Common myeloid progenitor, CD34-positive (primary cell): ENCODE measurements at regions not wholly inside any gene's neighbourhood (a gene's known extent, or its start where the extent isn't known, plus 50 kb on each side); places are given as distances from the start of the nearest gene placed in this dataset.

Experiments used
- CTCF ChIA-PET: fragments of 350-600 bp; sonication (Branson Sonifier 250); formaldehyde crosslinking; loops from one replicate; lab custom pipeline; 2021; ENCODE audit warnings: antibody characterized with exemption; lab: Charles Lee
- POLR2A ChIA-PET: fragments of 350-600 bp; sonication (Branson Sonifier 250); formaldehyde crosslinking; loops from one replicate; lab custom pipeline; 2021; ENCODE audit warnings: antibody characterized with exemption; lab: Charles Lee
- DNase-seq, 3 donors: peaks; one replicate each; pipeline versions ENCODE4 v3.0.0 to v3.0.0-alpha.2; 2013
- H3K27ac ChIP-seq, 2 experiments: 1 replicate in 1 of 2; 2 replicates in 1 of 2; pipeline ENCODE4 v1.7.0; 2013; ENCODE audit warnings: inconsistent platforms in 2 of 2, low read length in 2 of 2, mild to moderate bottlenecking in 2 of 2, low read depth in 1 of 2, moderate library complexity in 1 of 2; ENCODE audit not compliant: severe bottlenecking in 2 of 2, insufficient read depth in 1 of 2, poor library complexity in 1 of 2
- H3K27me3 ChIP-seq, 5 experiments: replicated peaks in 2 of 5; 1 replicate in 3 of 5; 2 replicates in 2 of 5; pipeline versions ENCODE4 v1.6.1 to v1.7.0; 2013; ENCODE audit warnings: low read length in 4 of 5, mild to moderate bottlenecking in 2 of 5, moderate library complexity in 2 of 5, inconsistent platforms in 1 of 5; ENCODE audit not compliant: insufficient read depth in 5 of 5, control insufficient read depth in 4 of 5
- H3K36me3 ChIP-seq, 4 experiments: 1 replicate in 2 of 4; 2 replicates in 2 of 4; pipeline versions ENCODE4 v1.6.1 to v1.7.0; 2013; ENCODE audit warnings: low read length in 3 of 4, control low read depth in 1 of 4, mild to moderate bottlenecking in 1 of 4; ENCODE audit not compliant: control insufficient read depth in 4 of 4, insufficient read depth in 4 of 4
- H3K4me1 ChIP-seq, 4 experiments: 1 replicate in 3 of 4; 2 replicates in 1 of 4; pipeline versions ENCODE4 v1.6.1 to v1.7.1; 2013; ENCODE audit warnings: low read length in 3 of 4, mild to moderate bottlenecking in 3 of 4, control low read depth in 1 of 4, inconsistent platforms in 1 of 4, moderate library complexity in 1 of 4; ENCODE audit not compliant: control insufficient read depth in 4 of 4, insufficient read depth in 4 of 4; ENCODE audit errors: control extremely low read depth in 1 of 4
- H3K4me3 ChIP-seq, 7 experiments: 1 replicate in 4 of 7; 2 replicates in 3 of 7; pipeline versions ENCODE4 v1.5.1 to v1.7.0; 2013; ENCODE audit warnings: mild to moderate bottlenecking in 7 of 7, low read length in 6 of 7, moderate library complexity in 6 of 7, inconsistent platforms in 2 of 7, low read depth in 2 of 7, control low read depth in 1 of 7; ENCODE audit not compliant: insufficient read depth in 4 of 7, control insufficient read depth in 1 of 7; ENCODE audit errors: extremely low read depth in 1 of 7
- H3K9me3 ChIP-seq, 5 experiments: 1 replicate in 4 of 5; 2 replicates in 1 of 5; pipeline versions ENCODE4 v1.6.1 to v1.7.1; 2013; ENCODE audit warnings: low read length in 4 of 5, mild to moderate bottlenecking in 2 of 5, inconsistent platforms in 1 of 5, low read depth in 1 of 5, moderate library complexity in 1 of 5; ENCODE audit not compliant: control insufficient read depth in 4 of 5, insufficient read depth in 2 of 5; ENCODE audit errors: control extremely low read depth in 1 of 5
- WGBS: methylation state at CpG from one replicate; pipeline ENCODE4 v1.1.5; 2013; ENCODE audit not compliant: insufficient coverage; 5-methylcytosine and 5-hydroxymethylcytosine counted together

DNA sequence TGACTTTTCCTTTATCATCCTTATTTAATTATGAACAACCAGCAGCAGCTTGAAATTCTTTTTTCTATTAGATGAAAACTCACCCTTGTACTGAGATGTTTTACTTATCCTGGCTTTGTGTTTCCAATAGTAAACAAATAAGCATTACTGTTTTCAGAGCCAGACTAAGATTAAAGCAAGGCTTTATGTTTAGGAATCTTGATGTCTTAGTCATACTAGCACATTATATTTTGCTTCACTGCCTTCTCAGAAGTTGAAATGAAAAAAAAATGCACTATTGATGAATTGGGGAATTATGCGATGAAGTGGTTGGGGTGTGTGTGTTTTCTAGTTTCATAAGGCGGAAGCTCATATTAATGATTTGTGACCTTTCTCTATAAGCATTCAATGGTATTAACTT is 301.2 kb upstream of the E2F7 start:
- Histone ChIP-seq H3K9me3 (no peaks in the 10 kb centered on the region), H3K4me1 (no peaks in the 10 kb centered on the region), H3K36me3 (no peaks in the 10 kb centered on the region), H3K27me3 (peaks cover 0 to 2% (median 0%) of the 10 kb centered on the region in 5 experiments), H3K27ac (no peak overlapping the region), H3K4me3 (no peak overlapping the region)
- POLR2A ChIA-PET, result no interaction called here
- DNase-seq, result no peak
- no CpG with 5 or more reads among the region's 2 CpGs for WGBS
- CTCF ChIA-PET, result no interaction called here

DNA sequence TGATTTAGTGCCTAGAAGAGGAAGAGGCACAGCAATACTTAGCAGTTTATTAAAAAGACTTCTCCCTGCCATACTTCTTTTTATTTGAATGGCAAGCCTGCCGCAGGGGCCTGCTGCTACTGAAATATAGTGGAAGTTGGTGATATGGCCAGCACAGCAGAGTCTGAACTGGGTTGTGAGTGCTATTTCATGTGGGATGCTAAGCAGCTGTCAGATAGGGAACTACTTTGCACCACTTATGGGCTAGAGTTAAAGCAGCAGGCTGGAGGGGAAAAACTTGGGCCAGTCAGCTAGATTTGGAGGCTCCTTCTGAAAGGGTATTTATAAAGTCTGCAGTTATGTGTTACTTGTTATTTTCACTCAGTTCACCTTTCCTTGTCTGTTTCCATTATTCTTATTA is 299.0 kb upstream of the E2F7 start:
- ChIA-PET POLR2A (no interaction called here), CTCF (no interaction called here)
- no peaks in the 10 kb centered on the region for H3K4me1 ChIP-seq
- no peaks in the 10 kb centered on the region for H3K36me3 ChIP-seq
- H3K27ac ChIP-seq, result no peak overlapping the region
- no CpG with 5 or more reads among the region's 1 CpG for WGBS
- no peaks in the 10 kb centered on the region for H3K27me3 ChIP-seq
- no peak for DNase-seq
- H3K9me3 ChIP-seq, result no peaks in the 10 kb centered on the region
- no peak overlapping the region for H3K4me3 ChIP-seq

DNA sequence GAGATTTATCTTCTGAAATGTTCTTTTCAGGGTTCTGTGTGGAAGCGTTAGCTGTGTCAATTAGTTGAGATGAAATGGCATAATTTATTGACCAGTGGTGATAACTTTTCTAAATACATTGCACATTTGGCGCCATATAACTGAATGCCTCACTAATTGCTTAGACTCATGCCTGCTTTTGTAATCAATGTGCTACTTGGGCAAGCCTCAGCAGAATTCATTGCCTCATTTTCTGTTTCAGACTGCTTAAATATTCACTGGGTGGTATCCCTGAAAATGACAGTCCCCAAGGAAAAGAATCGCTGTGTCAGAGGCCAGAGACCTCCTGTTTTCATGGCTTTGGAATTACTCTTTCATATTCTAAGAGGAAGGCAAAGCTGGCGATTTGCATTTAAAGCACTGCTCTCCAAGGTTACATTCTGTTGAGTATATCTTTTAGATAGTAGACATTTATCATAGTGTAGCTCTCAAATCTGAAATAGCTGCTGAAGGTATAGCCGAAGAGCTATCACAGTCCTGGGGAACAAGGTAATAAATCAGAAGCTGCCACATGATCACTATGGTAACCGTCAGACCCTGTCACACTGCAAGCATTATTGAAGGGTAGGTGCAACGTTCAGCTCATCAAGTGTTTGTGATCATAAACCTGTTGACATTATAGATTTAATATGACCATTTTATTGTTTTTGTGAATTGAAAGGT is 297.3 kb upstream of the E2F7 start:
- H3K9me3 ChIP-seq, result no peaks in the 10 kb centered on the region
- CTCF ChIA-PET, result no interaction called here
- 65% methylated on average over 7 of the region's 7 CpGs for WGBS
- DNase-seq, result no peak
- POLR2A ChIA-PET, result no interaction called here
- no peaks in the 10 kb centered on the region for H3K36me3 ChIP-seq
- no peaks in the 10 kb centered on the region for H3K27me3 ChIP-seq
- H3K27ac ChIP-seq, result no peak overlapping the region
- H3K4me1 ChIP-seq, result no peaks in the 10 kb centered on the region
- H3K4me3 ChIP-seq, result no peak overlapping the region

DNA sequence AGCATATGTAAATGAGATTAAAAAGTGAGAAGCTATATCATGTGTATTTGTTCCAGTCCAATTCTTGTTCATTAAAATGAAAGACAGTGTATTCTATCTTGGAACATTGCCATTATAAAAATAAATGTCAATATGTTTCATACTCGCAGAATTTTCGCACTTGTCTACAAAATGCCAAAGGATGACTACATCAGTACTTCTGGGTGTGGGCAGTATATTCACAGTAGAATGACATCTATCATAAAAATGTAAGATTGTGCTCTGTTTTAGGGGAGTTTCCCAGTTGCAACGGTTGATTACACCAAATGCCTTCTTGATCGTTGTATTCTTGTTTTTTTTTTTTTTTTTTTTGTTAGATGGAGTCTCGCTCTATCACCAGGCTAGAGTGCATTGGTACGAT is 292.3 kb upstream of the E2F7 start:
- POLR2A ChIA-PET, result no interaction called here
- H3K36me3 ChIP-seq, result no peaks in the 10 kb centered on the region
- 100% methylated on average over 2 of the region's 6 CpGs for WGBS
- no peaks in the 10 kb centered on the region for H3K27me3 ChIP-seq
- DNase-seq, result no peak
- no peaks in the 10 kb centered on the region for H3K9me3 ChIP-seq
- CTCF ChIA-PET, result no interaction called here
- no peak overlapping the region for H3K27ac ChIP-seq
- no peak overlapping the region for H3K4me3 ChIP-seq
- no peaks in the 10 kb centered on the region for H3K4me1 ChIP-seq

DNA sequence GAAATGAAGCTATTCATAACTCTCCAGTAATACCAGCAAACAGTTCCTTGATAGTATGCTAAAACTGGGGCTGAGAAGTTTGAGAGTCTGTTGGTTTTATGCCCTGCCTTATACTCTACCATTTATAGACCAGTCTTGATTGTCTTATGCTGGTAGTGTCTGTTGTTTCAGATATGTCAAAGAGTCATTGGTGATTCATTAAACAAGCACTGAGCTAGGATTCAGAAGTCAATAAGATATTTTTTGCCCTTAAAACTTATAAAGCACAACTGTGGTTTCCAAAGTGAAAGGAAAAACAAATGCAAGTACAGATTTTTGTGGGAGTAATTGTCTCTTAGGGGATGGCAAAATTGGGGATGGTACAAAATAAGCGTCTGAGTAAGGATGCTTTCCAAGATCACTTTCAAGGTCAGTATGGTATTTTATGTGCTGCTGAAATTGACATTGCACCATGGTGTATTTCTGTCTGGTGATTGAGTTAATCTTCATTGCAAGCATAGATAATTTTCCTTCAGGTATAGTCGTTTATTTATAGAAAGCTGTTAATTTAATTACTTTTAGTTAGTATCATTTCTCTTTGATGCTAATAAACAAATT is 289.5 kb upstream of the E2F7 start:
- Histone ChIP-seq H3K4me1 (no peaks in the 10 kb centered on the region), H3K9me3 (no peaks in the 10 kb centered on the region), H3K36me3 (no peaks in the 10 kb centered on the region), H3K4me3 (no peak overlapping the region), H3K27me3 (no peaks in the 10 kb centered on the region), H3K27ac (no peak overlapping the region)
- 100% methylated on average over 1 of the region's 2 CpGs for WGBS
- CTCF ChIA-PET, result no interaction called here
- DNase-seq, result no peak
- POLR2A ChIA-PET, result no interaction called here

DNA sequence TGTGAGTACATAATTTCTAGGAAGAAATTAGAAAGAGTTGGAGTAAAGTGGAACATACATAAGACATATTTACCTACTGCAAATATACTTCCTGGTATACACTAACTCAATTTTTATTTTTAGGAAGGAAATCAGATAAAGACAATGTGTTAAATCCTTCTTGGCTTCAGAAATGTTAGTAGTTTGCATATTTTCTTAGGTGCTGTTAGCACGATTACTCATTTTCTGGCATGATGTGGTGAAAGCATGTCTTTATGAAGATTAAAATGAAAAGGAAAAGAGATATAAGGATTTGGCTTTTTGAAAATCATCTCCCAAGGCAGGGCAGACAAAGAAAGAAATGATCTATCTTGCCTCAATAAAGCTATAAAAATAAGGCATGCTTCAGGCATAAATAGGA is 287.6 kb upstream of the E2F7 start:
- H3K36me3 ChIP-seq, result no peaks in the 10 kb centered on the region
- no peak for DNase-seq
- ChIA-PET POLR2A (no interaction called here), CTCF (no interaction called here)
- H3K4me3 ChIP-seq, result no peak overlapping the region
- no peaks in the 10 kb centered on the region for H3K9me3 ChIP-seq
- H3K27ac ChIP-seq, result no peak overlapping the region
- no peaks in the 10 kb centered on the region for H3K27me3 ChIP-seq
- no peaks in the 10 kb centered on the region for H3K4me1 ChIP-seq
- WGBS, result no CpG with 5 or more reads among the region's 1 CpG

DNA sequence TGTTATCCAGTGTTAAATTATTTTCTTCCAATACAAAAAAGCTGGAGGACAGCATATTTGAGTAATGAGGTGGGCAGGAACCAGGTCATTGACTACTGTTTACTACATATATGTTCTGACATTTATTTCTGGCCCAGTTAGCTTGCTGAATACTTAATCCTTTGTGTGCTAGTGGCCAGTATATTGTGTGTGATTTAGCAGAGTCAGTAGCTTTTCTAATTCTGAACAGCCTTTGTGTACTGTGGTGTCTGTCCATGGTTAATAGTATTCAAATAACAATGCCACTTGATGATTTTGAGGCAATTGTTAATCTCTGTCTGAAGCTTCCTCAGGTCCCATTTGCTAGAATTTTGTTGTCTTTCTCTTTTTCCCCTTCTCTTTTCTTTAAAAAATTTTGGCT is 286.5 kb upstream of the E2F7 start:
- Histone ChIP-seq H3K4me1 (no peaks in the 10 kb centered on the region), H3K9me3 (no peaks in the 10 kb centered on the region), H3K4me3 (no peak overlapping the region), H3K27ac (no peak overlapping the region), H3K27me3 (no peaks in the 10 kb centered on the region), H3K36me3 (no peaks in the 10 kb centered on the region)
- CTCF ChIA-PET, result no interaction called here
- POLR2A ChIA-PET, result no interaction called here
- no peak for DNase-seq
